Fibroblast of gingiva (primary cell): ENCODE measurements at regions not wholly inside any gene's neighbourhood (a gene's known extent, or its start where the extent isn't known, plus 50 kb on each side); places are given as distances from the start of the nearest gene placed in this dataset.

ENCODE experiments used
- DNase-seq: peaks from one replicate; pipeline ENCODE4 v3.0.0-alpha.2; 2011; ENCODE audit warnings: low read depth

DNA sequence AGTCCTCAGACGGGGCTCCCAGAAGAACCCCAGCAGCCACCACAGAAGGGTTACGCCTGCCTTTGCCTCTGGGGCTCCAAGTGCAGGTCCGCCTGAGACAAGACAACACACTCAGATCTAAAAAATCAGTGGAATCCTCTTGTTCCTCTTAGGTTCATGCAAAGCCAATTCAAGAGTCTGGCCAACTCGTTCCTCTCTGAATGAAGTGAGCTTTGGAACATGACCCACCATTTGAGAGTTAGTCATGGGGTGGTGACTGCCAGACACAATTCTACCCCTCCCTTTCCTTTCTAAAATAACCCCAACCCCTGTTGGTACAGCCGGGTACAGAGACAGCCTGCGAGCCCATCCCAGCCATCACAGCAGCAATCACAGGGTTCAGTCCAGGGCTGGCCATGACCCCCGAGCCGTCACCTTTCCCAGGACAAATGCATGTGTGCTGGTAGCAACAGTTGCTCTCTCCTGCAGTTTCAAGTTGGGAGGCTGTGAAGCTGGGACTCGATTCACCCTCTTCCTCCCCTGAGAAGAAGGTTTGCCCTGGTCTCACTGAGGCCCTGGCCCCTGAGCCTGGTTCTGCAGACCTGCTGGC lies 183.1 kb upstream of the SH3BP4 start:
- DNase-seq, result no peak

DNA sequence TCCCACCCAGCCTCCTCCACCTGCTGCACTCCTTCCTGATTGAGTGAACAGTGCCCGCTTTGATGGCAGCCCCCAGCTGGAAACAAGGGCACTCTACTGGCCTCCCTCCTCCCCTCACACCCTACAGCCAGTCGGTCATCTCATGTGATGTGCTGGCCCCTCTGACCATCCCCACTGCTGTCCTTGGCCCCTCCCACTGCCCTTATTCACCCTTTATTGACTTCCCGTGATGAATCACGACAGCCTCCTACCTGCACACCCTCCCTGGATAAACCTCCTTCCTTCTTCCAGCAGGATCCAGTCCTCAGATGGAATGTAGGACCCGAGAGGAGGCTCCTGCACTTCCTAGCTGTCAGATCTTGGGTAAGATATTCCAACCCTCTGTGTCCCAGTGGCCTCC lies 186.5 kb upstream of the SH3BP4 start:
- DNase-seq, result no peak

DNA sequence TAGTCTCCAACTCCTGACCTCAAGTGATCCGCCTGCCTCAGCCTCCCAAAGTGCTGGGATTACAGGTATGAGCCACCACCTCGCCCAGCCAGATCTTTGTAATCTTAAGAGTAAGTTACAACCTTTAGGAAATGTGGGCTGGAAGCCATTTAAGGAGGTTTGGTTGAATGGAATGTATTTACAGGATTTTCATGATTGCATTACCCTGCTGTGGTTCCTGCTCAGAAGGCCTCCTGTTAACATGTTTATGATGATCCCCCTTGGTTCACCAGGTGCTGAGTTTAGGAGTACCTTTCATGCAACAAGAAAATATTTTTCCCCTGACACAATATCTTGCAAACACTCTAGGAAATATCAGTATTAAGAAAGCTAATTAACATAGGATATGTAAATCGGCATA lies 187.4 kb upstream of the SH3BP4 start:
- DNase-seq, result no peak

- DNase-seq, result no peak
Observed at GRCh38 chr2:234763002-234763873, 188.6 kb upstream of the SH3BP4 start.

DNA sequence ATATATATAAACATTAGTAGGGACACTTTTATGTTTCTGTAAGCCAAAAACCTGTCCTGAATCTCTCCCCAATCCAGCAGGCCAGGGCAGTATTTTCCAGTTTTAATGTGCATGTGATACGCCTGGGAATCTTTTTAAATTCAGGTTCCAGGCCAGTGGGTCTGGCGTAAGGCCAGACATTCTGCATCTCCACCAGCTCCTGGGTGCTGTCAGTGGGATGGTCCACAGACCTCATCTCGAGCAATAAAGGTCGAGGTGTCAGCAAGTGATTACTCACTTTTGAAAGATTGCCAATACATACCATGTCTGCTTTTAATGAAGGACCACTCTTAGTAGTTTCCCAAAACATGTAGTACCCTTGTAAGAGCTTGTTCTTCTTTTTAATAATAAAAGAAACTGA lies 189.9 kb upstream of the SH3BP4 start:
- no peak for DNase-seq

- DNase-seq, result no peak
Observed at GRCh38 chr2:234754126-234754525, 197.7 kb upstream of the SH3BP4 start.

- DNase-seq, result no peak
Observed at GRCh38 chr2:234753701-234754100, 198.1 kb upstream of the SH3BP4 start.

- DNase-seq, result no peak
Observed at GRCh38 chr2:234752966-234753365, 198.9 kb upstream of the SH3BP4 start.

DNA sequence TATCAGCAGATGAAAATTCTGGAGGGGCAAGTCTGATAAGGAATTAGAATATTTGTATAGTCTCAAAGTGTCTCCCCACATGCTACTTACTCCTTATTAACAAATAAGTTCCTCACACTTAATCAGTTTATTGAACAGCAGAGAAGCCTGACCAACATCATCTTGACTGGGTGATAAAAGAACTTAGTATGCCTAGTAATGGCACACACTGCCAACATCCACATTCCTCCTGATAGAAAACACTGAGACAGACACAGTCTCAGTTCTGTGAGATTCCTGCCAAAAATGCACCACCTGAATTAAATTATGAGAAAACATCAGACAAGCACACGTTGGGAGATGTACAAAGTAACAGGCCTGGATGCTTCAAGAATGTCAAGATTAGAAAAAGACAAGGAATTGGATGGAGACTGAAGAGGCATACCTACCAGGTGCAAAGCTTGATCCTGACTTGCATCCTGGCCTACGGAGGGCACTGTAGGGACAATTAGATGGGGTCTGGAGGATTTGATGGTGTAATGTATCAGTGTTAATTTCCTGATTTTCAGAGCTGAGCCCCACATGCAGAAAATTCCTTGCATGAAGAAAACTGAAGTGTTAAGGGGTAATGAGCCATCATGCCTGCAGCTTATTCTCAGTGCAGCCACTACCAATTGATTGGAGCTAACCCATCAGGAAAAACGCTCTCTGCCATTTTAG lies 200.4 kb upstream of the SH3BP4 start:
- no peak for DNase-seq

GRCh38 chr2:234747833-234748559 lies 203.8 kb upstream of the SH3BP4 start:
- DNase-seq, result no peak

GRCh38 chr2:234747032-234747431 lies 204.8 kb upstream of the SH3BP4 start:
- peak; percentile 32 for DNase-seq

- DNase-seq, result no peak
Observed at GRCh38 chr2:234745347-234745746, 206.5 kb upstream of the SH3BP4 start.

DNA sequence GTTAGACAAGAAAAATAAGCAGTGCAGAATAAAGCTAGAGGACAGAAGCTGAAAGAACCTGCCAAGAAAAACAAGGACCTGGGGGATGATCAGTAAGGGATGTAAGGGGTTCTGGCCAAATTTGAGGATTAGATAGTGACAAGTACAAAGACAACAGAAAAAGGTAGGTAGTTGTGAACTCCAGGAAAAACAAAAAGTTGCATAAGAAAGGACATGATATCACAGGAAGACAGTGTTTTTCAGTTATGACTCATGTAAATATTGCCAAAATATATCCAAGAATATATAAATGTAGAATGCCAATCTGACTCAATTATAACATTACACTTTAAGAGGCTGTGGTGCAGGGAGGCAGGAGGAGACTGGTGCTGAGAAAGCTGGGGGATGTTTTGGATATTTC lies 209.8 kb upstream of the SH3BP4 start:
- DNase-seq, result no peak

- no peak for DNase-seq
Observed at GRCh38 chr2:234739061-234739460, 212.8 kb upstream of the SH3BP4 start.

DNA sequence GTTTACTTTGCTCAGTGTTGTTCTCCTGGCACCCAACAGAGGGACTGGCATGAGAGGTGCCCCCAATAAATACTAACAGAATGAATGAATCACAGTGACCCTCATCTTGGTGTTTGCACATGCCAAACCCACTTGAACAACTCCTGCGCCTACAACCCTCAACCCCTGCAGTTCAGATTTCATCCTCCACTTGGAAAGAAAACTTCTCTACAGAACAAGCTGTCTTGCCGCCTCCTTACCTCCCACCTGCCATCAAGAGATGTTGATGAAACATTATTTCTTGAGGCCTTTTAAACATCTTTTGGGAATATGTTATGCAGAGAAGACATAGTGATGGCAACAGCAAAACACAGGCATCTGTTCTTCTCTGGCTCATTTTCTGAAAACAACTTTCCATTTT lies 216.0 kb upstream of the SH3BP4 start:
- DNase-seq, result no peak

GRCh38 chr2:234733795-234734600 lies 217.8 kb upstream of the SH3BP4 start:
- no peak for DNase-seq

DNA sequence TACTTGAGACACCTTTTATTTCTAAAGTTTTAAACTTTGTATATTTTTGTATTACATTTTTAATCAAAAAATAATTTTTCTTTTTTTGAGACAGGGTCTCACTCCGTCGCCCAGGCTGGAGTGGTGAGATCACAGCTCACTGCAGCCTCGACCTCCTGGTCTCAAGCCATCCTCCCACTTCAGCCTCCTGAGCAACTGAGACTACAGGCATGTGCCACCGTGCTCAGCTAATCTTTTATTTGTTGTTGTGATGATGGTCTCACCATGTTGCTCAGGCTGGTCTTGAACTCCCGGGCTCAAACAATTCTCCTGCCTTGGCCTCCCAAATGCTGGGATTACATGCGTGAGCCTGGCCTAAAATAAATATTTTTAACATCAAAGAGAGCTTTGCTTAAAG lies 218.7 kb upstream of the SH3BP4 start:
- no peak for DNase-seq

DNA sequence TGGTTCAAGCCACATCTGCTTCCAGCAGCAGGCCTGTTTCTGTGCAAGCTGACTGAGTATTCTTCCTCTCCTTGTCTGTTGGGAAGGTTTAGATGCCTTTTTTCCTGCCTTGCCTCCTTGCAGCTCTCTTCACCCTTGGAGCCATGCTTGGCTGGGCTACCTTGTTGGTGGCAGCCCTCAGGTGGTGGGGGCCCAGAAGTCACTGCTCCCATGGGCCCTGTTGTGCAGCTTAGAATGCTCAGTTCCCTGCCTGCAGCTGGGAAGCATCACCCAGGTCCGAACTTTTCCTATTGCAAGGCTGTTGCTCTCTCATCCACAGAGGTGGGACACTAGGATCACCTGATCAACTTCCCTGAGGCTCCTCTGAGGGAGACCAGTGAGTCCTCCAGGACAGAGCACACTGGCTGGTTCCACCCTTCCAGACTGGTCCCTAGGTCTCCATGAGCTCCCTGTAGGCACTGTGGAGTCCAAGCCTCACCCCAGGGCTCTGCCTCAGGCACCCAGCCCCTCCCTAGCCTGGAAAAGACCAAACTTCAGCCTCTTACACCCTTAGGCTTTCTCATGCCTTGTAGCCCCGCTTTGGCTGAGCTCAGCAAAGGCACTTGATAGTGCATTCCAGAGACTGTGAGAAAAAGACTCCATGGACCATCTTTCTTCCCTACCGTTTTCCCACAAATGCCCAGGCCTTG lies 219.3 kb upstream of the SH3BP4 start:
- DNase-seq, result no peak

DNA sequence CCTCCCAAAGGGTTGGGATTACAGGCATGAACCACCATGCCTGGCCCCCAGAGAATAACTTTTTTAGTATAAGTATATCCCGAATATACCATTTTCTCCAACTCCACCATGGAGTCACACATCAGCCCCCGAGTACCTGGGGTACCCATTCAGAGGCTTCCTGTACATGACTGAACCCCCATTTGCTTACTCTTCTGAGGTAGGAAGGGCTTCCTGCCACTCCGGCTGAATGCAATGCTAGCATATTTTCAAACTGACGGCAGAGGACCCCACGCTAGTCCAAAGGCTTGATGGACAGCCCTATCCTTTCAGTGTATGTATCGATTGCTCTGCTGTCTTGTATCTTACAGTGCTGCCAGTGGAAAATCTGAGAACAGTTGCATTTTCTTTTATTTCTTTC lies 220.6 kb upstream of the SH3BP4 start:
- DNase-seq, result no peak

- DNase-seq, result no peak
Observed at GRCh38 chr2:234730066-234730640, 221.7 kb upstream of the SH3BP4 start.
